ENCODE measurements at regions not wholly inside any gene's neighbourhood (a gene's known extent, or its start where the extent isn't known, plus 50 kb on each side); places are given as distances from the start of the nearest gene placed in this dataset.

- no peak for TF ChIP-seq CTCF (IDR thresholded peaks at IDR 0.05)
- TF ChIP-seq ZFX (IDR thresholded peaks at IDR 0.05; ENCODE audit: borderline replicate concordance), result no peak
Observed at GRCh38 chr6:121998631-121999030, 400.8 kb upstream of the HSF2 start.
